ENCODE measurements at regions not wholly inside any gene's neighbourhood (a gene's known extent, or its start where the extent isn't known, plus 50 kb on each side); places are given as distances from the start of the nearest gene placed in this dataset.

DNA sequence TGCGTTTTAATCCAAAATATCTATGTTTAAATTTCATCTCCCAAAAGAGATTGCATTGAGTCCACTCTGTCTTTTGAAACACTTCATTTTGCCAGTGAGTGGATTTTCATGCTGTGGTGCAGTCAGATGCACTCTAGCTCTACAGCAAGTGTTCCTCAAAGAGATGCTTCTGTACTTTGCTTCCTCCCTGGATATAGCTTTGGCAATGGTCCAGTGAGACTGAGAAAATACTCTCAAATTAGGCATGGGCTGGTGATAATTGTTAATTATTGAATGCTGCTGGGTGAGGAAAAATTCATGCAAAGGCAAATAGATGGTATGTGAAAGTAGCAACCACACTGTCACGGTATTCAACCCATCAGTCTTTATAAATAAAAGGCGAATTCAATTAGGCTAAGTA lies 396.9 kb downstream of the ADGRL2 start:
- no peak for DNase-seq (ENCODE audit: low spot score)
- in situ Hi-C loops (cut with MboI; ENCODE audit: low pct_unique_long_range_greater_than_20kb, low sequenced_read_pairs, unreplicated experiment): no loop called here
- TF ChIP-seq, protein P1, sequence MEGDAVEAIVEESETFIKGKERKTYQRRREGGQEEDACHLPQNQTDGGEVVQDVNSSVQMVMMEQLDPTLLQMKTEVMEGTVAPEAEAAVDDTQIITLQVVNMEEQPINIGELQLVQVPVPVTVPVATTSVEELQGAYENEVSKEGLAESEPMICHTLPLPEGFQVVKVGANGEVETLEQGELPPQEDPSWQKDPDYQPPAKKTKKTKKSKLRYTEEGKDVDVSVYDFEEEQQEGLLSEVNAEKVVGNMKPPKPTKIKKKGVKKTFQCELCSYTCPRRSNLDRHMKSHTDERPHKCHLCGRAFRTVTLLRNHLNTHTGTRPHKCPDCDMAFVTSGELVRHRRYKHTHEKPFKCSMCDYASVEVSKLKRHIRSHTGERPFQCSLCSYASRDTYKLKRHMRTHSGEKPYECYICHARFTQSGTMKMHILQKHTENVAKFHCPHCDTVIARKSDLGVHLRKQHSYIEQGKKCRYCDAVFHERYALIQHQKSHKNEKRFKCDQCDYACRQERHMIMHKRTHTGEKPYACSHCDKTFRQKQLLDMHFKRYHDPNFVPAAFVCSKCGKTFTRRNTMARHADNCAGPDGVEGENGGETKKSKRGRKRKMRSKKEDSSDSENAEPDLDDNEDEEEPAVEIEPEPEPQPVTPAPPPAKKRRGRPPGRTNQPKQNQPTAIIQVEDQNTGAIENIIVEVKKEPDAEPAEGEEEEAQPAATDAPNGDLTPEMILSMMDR (IDR thresholded peaks at IDR 0.05; ENCODE audit: extremely low read depth, insufficient read depth, missing control alignments): no peak

GRCh38 chr1:82195245-82195644 lies 394.5 kb downstream of the ADGRL2 start:
- DNase-seq (ENCODE audit: low spot score): no peak
- in situ Hi-C loops (cut with MboI; ENCODE audit: low pct_unique_long_range_greater_than_20kb, low sequenced_read_pairs, unreplicated experiment): no loop called here
- TF ChIP-seq, protein P1 (IDR thresholded peaks at IDR 0.05; ENCODE audit: extremely low read depth, insufficient read depth, missing control alignments): no peak

DNA sequence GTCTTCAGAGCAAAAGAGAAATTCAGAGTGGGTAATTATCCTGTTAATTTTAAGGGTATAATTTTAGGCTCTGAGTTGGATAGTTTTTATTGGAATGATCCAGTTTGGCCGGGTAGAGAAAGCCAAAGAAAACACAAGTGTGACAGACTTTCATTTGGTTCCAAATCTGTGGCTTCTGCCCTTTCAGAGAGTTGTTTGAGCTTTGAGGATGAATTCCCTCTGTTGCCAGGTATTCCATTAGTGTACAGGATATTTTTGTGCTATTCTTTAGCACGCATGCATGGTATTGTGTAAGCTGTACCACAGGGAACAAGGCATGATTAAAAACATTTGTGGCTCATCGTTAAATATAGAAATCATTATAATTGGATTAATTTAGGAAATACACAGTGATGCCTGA lies 384.4 kb downstream of the ADGRL2 start:
- no peak for DNase-seq (ENCODE audit: low spot score)
- in situ Hi-C loops (cut with MboI; ENCODE audit: low pct_unique_long_range_greater_than_20kb, low sequenced_read_pairs, unreplicated experiment): no loop called here
- TF ChIP-seq, protein P1 (IDR thresholded peaks at IDR 0.05; ENCODE audit: extremely low read depth, insufficient read depth, missing control alignments): no peak

DNA sequence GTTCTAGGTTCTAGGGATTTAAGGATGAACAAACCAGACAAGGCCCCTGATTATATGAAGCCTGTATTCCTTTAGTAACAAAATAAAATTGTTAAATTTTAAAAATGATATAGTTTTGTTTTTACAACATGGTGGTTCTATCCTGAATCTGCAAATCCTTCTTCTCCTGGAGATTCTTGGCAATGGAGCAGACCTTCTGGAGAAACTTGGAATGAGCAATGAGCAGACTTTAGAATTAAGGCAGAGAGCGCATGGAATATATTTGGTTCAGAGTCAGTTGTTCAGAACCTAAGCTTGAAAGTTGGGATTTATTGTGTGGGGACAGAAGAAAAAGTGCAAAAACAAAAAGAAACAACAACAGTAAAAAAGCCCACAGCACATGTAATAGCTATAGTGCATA lies 381.1 kb downstream of the ADGRL2 start:
- TF ChIP-seq, protein P1 (IDR thresholded peaks at IDR 0.05; ENCODE audit: extremely low read depth, insufficient read depth, missing control alignments): no peak
- in situ Hi-C loops (cut with MboI; ENCODE audit: low pct_unique_long_range_greater_than_20kb, low sequenced_read_pairs, unreplicated experiment): no loop called here
- no peak for DNase-seq (ENCODE audit: low spot score)

DNA sequence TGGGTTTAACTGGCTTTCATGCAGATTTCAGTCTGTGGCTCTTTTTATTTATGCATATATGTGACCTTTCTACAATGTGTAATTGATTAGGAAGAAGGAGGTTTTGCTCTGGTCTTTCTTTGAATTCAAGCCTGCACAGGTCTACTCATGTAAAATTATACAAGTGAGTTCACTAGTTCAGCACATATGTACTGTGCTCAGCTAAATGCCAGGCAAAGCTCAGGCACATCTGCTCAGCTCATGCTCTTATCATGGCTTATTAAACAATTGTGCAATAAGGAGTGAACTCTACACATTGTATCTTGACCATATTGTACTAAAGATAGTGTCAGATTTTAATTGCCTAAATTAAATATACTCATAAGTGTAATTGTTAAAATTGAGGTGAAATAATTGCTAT lies 378.4 kb downstream of the ADGRL2 start:
- TF ChIP-seq, protein P1 (IDR thresholded peaks at IDR 0.05; ENCODE audit: extremely low read depth, insufficient read depth, missing control alignments): no peak
- in situ Hi-C loops (cut with MboI; ENCODE audit: low pct_unique_long_range_greater_than_20kb, low sequenced_read_pairs, unreplicated experiment): no loop called here

DNA sequence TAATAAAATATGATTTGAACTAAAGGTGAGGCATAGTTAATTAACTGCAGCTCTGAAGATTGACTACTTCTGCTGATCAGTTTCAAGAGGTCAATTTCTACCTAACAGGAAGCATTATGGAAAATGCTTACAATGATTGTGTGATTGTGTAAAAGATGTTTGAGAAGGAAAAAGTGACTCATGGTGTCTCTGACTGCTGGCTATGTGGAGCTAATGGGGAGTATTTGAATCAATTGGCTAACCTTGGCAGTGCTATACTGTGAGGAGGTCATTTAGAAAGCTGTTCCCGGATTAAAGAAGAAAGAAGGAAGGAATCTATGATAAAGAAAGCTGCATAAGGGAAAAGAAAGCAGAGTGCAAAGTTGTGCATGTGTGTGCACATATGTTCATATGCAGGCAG lies 376.5 kb downstream of the ADGRL2 start:
- in situ Hi-C loops (cut with MboI; ENCODE audit: low pct_unique_long_range_greater_than_20kb, low sequenced_read_pairs, unreplicated experiment): no loop called here
- TF ChIP-seq, protein P1 (IDR thresholded peaks at IDR 0.05; ENCODE audit: extremely low read depth, insufficient read depth, missing control alignments): no peak
- DNase-seq (ENCODE audit: low spot score): no peak

More for the DNA sequence above, 378.4 kb downstream of the ADGRL2 start:
- DNase-seq (ENCODE audit: low spot score): no peak

DNA sequence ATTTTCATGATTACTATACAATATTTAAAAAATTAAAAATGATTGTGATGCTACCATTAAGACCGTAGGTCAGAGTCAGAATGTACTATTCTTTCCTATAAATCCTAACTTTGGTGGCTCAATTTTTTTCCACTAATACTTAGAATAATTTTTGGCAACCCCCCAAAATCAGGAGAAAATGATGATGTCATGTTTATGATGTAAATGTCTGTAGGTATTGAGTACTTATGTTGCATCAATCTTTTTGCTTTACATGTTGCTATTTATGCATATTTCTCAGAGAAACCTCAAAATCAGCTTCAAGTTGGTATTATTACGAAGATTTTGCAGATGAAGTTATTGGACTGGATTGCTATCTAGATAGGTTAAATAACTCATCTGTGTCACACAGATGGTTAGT lies 371.2 kb downstream of the ADGRL2 start:
- in situ Hi-C loops (cut with MboI; ENCODE audit: low pct_unique_long_range_greater_than_20kb, low sequenced_read_pairs, unreplicated experiment): no loop called here
- TF ChIP-seq, protein P1 (IDR thresholded peaks at IDR 0.05; ENCODE audit: extremely low read depth, insufficient read depth, missing control alignments): no peak
- no peak for DNase-seq (ENCODE audit: low spot score)

Data from GM13977 (cell line).